ENCODE measurements at regions not wholly inside any gene's neighbourhood (a gene's known extent, or its start where the extent isn't known, plus 50 kb on each side); places are given as distances from the start of the nearest gene placed in this dataset.
A peak's percentile ranks its signal among the peaks of the same experiment; 100 is the strongest.
"Not testable (repeated sequence)": the region's sequence is repeated elsewhere in the genome, so short reads cannot be mapped to it uniquely, and the experiment has no call there.

- peak in 1 of 14 donors; percentile 5 for DNase-seq
Observed at GRCh38 chr4:151459375-151459774, 50.4 kb downstream of the FHIP1A start.

DNA sequence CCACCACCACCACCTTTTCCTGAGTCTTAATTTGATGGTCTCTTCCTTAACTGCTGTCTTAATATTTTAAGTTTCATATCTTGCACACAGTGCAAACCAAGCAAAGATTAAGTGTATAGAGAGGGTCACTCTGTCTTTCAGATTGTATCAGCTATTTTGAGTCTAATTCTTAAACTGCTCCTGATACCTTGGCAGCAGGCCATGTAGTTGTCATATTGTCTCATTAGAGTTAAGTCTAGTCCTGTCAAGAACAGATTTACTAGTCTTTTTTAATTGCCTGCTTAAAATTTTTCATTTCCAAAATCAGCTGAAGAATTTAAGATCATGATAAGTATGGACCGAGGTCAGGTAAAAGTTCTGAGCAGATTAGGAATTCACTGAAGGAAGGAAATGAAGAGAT lies 51.5 kb downstream of the FHIP1A start:
- DNase-seq: no peak

DNA sequence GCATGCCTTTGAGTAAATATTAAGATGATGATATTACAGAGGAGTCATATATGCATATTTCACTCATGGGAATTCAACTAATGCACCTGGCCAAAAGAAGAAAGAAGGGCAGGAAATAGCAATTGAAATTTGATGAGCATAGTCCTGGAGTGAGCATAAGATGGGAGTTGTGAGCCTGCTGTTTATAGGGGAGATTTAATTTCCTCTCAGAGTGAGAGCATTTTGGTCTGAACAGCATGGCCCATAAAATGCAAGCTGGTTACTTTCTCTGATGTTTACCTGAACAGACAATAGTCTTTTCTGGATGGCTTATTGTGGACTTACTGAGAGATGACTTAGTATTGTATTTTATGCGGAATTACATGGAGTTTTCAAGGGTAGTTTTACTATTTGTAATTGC lies 53.6 kb downstream of the FHIP1A start:
- DNase-seq: no peak

GRCh38 chr4:151468715-151469696 lies 60.0 kb downstream of the FHIP1A start:
- no peak for DNase-seq

- DNase-seq: no peak
Observed at GRCh38 chr4:151469970-151470369, 61.0 kb downstream of the FHIP1A start.

GRCh38 chr4:151471728-151472127 lies 62.8 kb downstream of the FHIP1A start:
- no peak for DNase-seq

GRCh38 chr4:151472297-151472696 lies 63.3 kb downstream of the FHIP1A start:
- DNase-seq: no peak

DNA sequence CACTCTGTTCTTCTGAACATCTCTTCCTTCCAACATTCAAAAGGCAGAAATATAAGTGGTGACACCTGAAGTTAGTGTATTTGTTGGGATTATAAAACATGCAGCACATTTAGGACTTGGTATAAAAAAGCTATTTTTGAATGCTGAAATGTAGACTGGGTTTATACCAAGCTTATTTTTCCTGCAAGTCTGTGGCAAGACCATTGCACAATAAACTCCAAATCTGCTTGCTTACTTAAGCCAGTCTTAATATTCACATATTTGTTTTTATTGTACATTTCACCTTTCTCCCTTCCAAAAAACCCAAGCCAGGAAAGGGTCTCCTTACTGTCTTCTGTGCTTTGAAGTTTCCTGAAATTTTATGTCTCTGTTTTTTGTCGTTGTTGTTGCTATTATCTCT lies 63.7 kb downstream of the FHIP1A start:
- DNase-seq: no peak

GRCh38 chr4:151473521-151474097 lies 64.6 kb downstream of the FHIP1A start:
- no peak for DNase-seq

GRCh38 chr4:151475035-151475714 lies 66.2 kb downstream of the FHIP1A start:
- no peak for DNase-seq

DNA sequence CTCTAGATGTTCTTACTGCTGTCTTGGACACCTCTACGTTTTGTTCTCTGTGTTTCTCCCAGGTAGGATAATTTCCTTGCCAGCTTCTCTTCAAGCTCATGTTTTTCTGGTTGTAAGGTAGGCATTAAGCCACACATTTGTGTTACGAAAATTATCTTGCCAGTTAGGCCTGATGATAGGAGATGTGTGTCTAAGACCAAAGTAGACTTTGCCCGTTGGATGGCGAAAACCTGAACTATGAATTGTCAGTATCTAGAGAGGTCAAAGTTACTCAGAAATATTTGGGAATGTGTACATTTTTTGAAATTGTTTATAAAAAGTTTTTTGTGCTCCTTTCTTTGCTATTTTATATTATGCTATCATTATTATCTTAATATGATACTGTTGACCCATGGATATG lies 72.8 kb downstream of the FHIP1A start:
- no peak for DNase-seq

- no peak for DNase-seq
Observed at GRCh38 chr4:151484396-151485102, 75.6 kb downstream of the FHIP1A start.

DNA sequence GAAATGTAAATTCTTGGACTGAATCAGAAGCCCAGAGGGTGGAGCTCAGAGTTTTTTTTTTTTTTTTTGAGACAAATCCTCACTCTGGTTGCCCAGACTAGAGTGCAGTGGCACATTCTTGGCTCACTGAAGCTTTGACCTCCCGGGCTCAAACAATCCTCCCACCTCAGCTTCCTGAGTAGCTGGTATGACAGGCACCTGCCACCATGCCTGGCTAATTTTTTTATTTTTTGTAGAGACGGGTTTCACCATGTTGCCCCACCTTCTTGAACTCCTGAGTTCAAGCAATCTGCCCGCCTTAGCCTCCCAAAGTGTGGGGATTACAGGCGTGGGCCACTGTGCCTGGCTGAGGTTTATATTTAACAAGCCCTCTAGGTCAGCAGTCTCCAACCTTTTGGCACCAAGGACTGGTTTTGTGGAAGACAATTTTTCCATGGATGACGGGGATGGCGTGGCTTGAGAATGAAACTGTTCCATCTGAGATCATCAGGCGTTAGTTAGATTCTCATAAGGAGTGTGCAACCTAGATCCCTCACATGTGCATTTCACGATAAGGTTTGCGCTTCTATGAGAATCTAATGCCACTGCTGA lies 76.7 kb downstream of the FHIP1A start:
- no peak for DNase-seq

GRCh38 chr4:151486168-151486567 lies 77.2 kb downstream of the FHIP1A start:
- no peak for DNase-seq

DNA sequence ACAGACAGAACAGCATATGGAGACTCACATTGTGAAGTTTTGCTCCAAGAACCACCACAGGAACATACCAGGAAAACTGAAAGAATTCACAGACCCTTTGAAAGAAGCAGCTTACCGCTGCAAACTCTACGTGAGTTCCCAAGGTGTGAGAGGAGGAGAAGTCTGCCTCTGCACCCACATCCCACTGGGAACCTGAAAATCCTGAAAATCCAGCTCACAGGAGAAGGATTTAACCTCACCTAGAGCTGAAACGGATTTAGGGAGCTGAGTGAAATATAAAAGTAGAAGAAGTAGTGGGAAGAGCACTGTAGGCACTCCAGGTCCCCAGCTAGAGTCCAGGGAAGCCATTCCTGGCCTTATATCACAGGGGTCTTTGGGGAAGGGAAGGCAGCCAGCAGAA lies 80.0 kb downstream of the FHIP1A start:
- DNase-seq: no peak

DNA sequence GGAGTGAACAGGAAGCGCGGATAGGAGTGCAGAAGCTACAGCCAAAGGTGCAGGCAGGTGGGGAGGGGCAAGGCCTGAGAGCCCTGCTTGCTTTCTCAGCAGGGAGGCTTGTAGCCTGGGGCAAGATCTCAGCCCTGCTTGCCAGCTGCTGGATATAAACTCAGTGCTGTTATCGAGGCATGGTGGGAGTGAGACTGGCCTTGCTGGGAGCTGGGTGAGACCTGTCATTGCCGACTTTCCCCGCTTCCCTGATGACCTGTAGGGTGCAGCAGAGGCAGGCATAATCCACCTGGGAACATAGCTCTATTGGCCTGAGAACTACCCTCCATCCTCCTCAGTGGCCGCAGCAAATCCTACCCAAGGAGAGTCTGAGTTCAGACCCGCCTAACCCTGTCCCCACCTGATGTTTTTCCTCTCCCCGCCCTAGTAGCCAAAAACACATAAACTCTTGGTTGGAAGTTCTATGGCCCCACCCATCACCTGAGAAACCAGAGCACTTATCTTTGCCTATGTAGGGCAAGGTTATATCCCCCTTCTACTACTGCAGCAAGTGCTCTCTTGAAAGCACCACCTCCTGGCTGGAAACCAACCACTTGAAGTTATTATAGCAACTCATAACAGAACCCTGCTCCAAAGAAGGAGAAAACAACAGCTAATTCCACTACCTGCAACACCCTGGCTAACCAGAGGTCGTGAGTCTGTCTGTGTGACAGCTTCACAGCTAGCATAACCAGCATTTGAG lies 80.7 kb downstream of the FHIP1A start:
- DNase-seq: no peak

GRCh38 chr4:151495612-151496011 lies 86.6 kb downstream of the FHIP1A start:
- not testable (repeated sequence) for DNase-seq

DNA sequence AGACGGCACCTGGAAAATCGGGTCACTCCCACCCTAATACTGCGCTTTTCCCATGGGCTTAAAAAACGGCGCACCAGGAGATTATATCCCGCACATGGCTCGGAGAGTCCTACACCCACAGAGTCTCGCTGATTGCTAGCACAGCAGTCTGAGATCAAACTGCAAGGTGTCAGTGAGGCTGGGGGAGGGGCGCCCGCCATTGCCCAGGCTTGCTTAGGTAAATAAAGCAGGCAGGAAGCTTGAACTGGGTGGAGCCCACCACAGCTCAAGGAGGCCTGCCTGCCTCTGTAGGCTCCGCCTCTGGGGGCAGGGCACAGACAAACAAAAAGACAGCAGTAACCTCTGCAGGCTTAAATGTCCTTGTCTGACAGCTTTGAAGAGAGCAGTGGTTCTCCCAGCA lies 102.6 kb downstream of the FHIP1A start:
- DNase-seq: not testable (repeated sequence)

DNA sequence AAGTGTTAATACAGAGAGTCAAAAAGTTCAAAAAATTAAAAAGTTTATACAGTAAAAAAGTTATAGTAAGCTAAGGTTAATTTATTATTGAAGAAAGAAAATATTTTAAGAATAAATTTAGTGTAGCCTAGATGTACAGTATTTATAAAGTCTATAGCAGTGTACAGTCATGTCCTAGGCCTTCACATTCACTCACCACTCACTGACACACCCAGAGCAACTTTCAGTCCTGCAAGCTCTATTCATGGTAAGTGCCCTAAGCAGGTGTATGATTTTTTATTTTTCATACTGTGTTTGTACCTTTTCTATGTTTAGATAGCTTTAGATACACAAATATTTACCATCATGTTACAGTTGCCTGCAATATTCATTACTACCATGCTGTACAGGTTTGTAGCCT lies 108.9 kb downstream of the FHIP1A start:
- no peak for DNase-seq

DNA sequence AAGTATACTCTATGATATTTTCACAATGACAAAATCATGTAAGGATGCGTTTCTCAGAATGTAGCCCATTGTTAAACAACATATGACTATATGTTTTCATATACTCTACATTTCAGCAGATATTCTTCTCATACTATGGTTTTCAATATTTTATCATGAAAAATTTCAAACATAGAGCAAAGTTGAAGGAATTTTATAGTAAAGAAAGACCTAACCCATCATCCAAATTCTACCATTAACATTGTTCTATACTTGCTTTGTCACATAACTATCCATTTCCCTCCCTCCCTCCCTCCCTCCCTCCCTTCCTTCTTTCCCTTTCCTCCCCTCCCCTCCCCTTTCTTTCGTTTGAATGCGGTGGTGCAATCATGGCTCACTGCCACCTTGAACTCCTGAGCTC lies 109.4 kb downstream of the FHIP1A start:
- DNase-seq: no peak

GRCh38 chr4:151519728-151520415 lies 110.9 kb downstream of the FHIP1A start:
- DNase-seq: no peak

All from C1 segment of cervical spinal cord (tissue), 14 donors.